ENCODE measurements at regions not wholly inside any gene's neighbourhood (a gene's known extent, or its start where the extent isn't known, plus 50 kb on each side); places are given as distances from the start of the nearest gene placed in this dataset.

DNA sequence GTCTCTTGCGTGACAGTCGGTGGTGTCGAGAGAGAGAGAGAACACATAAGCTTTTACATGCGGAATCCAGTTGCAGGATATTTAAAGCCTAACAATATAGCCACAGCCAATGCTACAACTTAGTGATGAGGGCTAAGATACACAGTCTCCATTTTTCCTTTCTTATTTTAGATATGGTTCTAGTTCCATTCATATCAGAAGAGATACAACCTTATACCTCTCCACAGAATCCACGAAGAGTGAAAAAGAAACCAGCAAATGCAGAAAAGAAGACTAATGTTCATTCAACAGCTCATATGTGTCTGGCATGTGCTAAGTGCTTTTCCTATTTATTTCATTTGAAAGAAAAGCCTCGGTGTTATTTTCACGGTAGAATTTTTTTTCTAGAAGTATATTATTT lies 249.0 kb upstream of the SLITRK1 start:
- CTCF ChIA-PET = no interaction called here
- POLR2A ChIA-PET (ENCODE audit: low non-redundant PET) = no interaction called here
- no peaks in the 10 kb centered on the region for H3K4me1 ChIP-seq (ENCODE audit: insufficient read depth, low read length, poor library complexity, severe bottlenecking)
- TF ChIP-seq EZH2 (IDR thresholded peaks at IDR 0.05; ENCODE audit: borderline replicate concordance, low read depth, low read length, poor library complexity, severe bottlenecking) = no peak
- no peak for TF ChIP-seq CTCF (conservative IDR thresholded peaks at IDR 0.05; ENCODE audit: low read depth, low read length)
- no peaks in the 10 kb centered on the region for H3K27me3 ChIP-seq (replicated peaks; ENCODE audit: insufficient read depth, low read depth, low read length, poor library complexity)
- no peak for DNase-seq (ENCODE audit: low spot score)
- intact Hi-C loops (cut with micrococcal nuclease; ENCODE audit: unreplicated experiment) = no loop called here
- no peak overlapping the region for H3K27ac ChIP-seq (ENCODE audit: low read depth, low read length, poor library complexity, severe bottlenecking)
- no peak overlapping the region for H3K4me3 ChIP-seq (ENCODE audit: low read depth, low read length, poor library complexity, severe bottlenecking)
- no peaks in the 10 kb centered on the region for H3K36me3 ChIP-seq (ENCODE audit: insufficient read depth, low read length, poor library complexity, severe bottlenecking)
- H3K9me3 ChIP-seq (ENCODE audit: low read depth, low read length, poor library complexity, severe bottlenecking) = no peaks in the 10 kb centered on the region
- BruUV-seq (replicated peaks) = no TSS peak

- TF ChIP-seq EZH2 (IDR thresholded peaks at IDR 0.05; ENCODE audit: borderline replicate concordance, low read depth, low read length, poor library complexity, severe bottlenecking) (no peak), CTCF (conservative IDR thresholded peaks at IDR 0.05; ENCODE audit: low read depth, low read length) (no peak)
- BruUV-seq (replicated peaks) = no TSS peak
- H3K27me3 ChIP-seq (replicated peaks; ENCODE audit: insufficient read depth, low read depth, low read length, poor library complexity) = no peaks in the 10 kb centered on the region
- H3K9me3 ChIP-seq (ENCODE audit: low read depth, low read length, poor library complexity, severe bottlenecking) = no peaks in the 10 kb centered on the region
- no peak overlapping the region for H3K27ac ChIP-seq (ENCODE audit: low read depth, low read length, poor library complexity, severe bottlenecking)
- DNase-seq (ENCODE audit: low spot score) = no peak
- no peak overlapping the region for H3K4me3 ChIP-seq (ENCODE audit: low read depth, low read length, poor library complexity, severe bottlenecking)
- ChIA-PET CTCF (no interaction called here), POLR2A (ENCODE audit: low non-redundant PET) (no interaction called here)
- intact Hi-C loops (cut with micrococcal nuclease; ENCODE audit: unreplicated experiment) = no loop called here
- H3K36me3 ChIP-seq (ENCODE audit: insufficient read depth, low read length, poor library complexity, severe bottlenecking) = no peaks in the 10 kb centered on the region
- no peaks in the 10 kb centered on the region for H3K4me1 ChIP-seq (ENCODE audit: insufficient read depth, low read length, poor library complexity, severe bottlenecking)
Measured at GRCh38 chr13:84130495-84131114, 248.3 kb upstream of the SLITRK1 start.

- TF ChIP-seq CTCF (conservative IDR thresholded peaks at IDR 0.05; ENCODE audit: low read depth, low read length) (no peak), EZH2 (IDR thresholded peaks at IDR 0.05; ENCODE audit: borderline replicate concordance, low read depth, low read length, poor library complexity, severe bottlenecking) (no peak)
- Histone ChIP-seq H3K36me3 (ENCODE audit: insufficient read depth, low read length, poor library complexity, severe bottlenecking) (no peaks in the 10 kb centered on the region), H3K4me1 (ENCODE audit: insufficient read depth, low read length, poor library complexity, severe bottlenecking) (no peaks in the 10 kb centered on the region), H3K9me3 (ENCODE audit: low read depth, low read length, poor library complexity, severe bottlenecking) (no peaks in the 10 kb centered on the region), H3K27ac (ENCODE audit: low read depth, low read length, poor library complexity, severe bottlenecking) (no peak overlapping the region), H3K27me3 (replicated peaks; ENCODE audit: insufficient read depth, low read depth, low read length, poor library complexity) (no peaks in the 10 kb centered on the region), H3K4me3 (ENCODE audit: low read depth, low read length, poor library complexity, severe bottlenecking) (no peak overlapping the region)
- CTCF ChIA-PET = no interaction called here
- no peak for DNase-seq (ENCODE audit: low spot score)
- no TSS peak for BruUV-seq (replicated peaks)
- intact Hi-C loops (cut with micrococcal nuclease; ENCODE audit: unreplicated experiment) = no loop called here
- POLR2A ChIA-PET (ENCODE audit: low non-redundant PET) = no interaction called here
Measured at GRCh38 chr13:84129966-84130365, 247.7 kb upstream of the SLITRK1 start.
